NCI-H446 treated with DMSO at 0.1 percent for 48 hours (cell line): ENCODE measurements at regions not wholly inside any gene's neighbourhood (a gene's known extent, or its start where the extent isn't known, plus 50 kb on each side); places are given as distances from the start of the nearest gene placed in this dataset.

Source experiments
- DNase-seq: peaks from one replicate; lab custom pipeline; 2025; lab: John Stamatoyannopoulos, UW

DNA sequence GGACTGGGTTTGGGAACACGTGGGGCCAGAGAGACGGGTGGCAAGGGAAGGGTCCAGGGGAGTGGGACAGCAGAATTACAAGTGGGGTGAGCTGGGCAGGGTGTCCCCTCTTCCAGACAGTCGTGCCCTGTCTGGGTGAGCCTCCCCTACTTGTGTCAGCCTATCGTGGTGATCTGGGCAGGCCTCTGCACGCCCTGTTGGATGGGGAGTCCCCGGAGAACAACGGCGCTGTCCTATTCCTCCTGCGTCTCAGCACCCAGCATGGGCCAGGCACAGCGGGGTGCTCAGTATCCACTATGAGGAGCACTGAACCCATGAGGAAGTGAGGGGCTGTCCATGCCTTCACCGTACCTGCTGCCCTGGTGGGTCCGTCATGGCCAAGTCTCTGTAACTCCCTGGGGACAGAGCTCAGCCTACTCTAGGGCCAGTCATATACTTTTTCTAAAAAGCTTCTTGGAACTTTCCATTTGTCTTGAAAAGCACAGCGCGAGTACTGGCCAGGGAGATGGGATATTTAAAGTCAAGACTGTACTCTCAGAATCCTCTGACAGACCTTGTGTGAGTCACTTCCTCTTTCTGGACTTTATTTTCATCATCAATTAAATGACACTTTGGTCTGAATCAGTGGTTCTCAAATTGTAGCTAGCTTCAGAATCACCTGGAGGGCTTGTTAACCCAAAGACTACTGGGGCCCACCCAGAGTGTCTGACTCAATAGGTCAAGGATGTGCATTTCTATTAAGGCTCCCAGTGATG is 81.7 kb upstream of the NECTIN1 start:
- DNase-seq: no peak

DNA sequence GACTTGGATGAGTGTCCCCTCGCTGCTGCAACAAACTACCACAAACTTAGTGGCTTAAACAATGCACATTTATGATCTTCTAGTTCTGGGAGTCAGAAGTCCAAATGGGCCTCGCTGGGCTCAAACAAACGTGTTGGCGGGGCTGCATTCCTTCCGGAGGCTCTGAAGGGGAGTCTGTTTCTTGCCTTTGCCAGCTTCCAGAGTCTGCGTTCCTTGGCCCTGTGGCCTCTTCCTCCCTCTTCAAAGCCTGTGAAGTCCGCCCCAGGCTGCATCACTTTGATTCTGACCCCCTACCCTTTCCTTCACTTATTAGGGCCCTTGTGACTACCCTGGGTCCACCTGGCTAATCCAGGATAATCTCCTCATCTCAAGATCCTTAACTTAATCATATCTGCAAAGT is 80.3 kb upstream of the NECTIN1 start:
- no peak for DNase-seq

DNA sequence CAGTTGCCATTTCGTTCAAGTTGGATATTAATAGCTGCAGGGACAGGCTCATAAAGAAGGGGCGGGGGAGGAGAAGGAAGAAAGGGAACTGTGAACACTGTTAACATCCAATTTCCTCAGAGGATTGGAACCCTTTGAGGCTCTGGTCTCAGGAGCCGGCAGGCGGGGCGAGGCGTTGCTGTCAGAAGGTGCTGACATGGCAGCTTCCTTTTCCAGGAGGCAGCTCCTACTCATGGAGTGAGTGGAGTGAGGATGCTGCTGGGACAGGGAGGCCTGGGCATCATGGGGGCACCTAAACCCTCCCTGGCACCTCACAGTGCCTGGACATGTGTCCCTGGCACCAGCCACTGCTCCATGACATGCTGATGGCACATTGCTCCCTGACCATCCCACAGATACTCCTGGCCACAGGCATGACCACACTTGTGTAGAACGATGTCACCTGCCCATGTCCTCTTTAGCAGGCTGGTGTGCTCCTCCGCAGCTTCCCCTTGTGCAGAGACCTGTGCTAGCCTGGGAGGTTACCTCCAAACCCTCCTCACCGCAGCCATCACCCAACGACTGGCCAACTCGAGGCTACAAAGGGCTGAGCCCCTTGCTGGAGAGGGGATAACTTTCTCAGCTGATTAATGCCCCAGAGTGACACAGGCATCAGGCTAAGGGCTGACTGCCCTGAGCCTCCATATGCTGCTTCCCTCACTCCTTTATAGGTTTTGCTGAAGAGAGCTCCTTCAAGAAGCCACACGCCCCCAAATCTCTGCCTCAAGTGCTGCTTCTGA is 79.6 kb upstream of the NECTIN1 start:
- DNase-seq: no peak

DNA sequence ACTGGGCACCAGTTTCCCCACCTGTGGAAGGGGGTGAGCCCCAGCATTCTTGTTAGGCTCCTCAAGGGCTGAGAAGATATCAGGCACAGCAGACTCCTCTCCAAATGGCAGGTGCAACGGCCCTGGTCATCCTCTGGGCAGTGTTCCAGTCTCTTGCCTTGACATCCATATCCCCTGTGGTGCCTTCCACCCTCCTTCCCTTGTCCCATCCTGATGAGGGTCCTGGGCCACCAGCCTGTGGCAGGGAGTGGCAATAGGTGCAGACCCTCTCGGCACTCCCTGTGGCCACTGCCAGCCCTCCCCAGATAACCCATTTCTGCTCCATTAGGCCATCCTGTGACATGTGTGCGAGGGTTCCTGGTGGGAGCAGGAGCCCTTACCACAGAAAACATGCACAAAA is 78.8 kb upstream of the NECTIN1 start:
- no peak for DNase-seq

DNA sequence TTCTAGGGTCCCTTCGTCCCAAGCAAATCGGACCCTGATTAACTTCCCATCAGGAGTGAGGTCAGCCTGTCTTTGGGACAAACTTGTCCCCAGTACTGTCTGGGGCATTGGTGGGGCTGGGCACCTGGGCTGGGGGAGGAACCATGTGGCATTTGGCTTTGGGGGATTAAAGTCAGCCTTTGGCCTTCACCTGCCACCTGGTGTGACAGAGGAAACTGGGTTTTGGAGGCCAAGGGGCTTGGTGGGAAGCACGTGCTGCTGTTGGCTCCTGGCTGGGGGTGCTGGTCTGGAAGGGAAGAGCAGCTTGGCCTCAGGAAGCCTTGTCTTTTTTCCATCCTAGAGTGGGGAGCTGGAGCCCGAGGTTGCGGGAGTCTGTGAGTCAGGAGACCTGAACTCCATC is 78.4 kb upstream of the NECTIN1 start:
- no peak for DNase-seq

DNA sequence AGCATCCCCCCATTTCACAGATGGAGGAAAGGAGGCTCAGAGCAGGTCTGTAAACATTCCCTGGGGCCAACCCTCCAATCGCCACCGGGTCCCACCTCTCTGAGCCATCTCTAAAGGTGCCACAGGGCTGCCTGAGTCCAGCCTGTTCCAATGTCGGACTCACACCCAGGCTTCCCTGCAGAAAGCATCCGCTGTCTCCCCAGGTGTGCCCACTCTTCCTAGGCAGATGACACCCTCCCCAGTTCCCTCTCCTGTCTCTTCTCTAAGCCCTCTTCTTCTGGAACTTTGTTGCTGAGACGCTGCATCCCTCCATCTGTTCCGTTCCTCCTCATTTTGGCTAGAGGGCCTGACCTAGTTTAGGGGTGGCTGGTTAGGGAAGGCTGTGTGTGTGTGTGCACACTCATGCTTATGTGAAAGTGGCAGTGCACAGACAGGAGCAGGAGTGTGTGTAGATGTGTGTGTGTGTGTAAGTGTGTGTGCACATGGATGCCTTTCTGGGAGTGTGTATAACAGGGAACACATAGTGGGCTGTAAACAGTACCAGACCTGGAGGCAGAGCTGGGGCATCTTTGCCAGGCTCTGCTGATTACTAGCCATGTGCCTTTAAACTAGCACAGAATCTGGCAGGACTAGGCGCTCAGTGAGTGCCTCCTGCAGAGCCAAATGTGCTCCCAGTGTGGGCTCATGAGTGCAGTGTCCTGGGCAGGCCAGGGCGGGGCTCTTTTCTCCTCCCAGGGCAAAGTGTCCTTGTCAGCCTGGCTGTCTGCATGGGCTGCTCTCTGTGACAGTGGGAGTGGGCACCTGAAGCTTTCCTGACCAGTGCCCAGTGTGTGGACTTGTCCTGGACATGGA is 77.3 kb upstream of the NECTIN1 start:
- no peak for DNase-seq

DNA sequence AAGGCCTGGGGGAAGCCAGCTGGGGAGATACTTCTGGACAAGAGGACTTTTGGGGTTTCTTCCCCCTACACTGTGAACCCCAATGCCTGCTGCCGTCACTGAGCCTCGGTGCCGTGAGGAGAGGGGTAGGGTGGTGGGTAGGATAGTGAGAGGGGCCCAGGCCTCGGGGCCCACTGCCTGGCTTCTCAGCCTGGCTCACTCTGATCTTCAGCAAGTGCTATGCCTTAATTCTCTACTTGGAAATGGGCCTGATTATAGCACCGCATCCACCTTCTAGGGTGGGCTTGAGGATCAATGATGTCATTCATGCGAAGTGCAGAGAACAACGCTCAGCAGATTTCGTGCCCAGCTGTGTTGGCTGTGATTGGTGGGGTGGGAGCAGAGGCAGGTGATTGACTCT is 76.7 kb upstream of the NECTIN1 start:
- DNase-seq: no peak

DNA sequence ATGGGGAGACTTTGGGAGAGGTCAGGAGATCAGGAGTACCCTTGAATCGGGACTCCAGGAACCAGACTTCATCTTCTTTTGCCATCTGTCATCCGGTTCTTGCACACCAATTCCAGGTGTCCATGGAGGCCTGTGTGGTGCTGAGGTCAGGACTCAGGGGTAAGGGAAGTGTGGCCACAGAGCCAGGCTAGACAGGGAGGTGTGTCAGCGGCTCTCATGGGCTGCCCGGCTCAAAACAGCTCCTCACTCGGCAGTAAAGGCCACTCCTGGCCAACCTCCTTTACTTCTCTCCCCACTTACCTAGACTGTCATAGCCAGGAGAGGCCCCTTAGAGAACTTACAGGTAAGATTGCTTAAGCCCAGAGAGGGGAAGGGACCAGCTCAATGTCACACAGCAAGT is 75.7 kb upstream of the NECTIN1 start:
- no peak for DNase-seq

DNA sequence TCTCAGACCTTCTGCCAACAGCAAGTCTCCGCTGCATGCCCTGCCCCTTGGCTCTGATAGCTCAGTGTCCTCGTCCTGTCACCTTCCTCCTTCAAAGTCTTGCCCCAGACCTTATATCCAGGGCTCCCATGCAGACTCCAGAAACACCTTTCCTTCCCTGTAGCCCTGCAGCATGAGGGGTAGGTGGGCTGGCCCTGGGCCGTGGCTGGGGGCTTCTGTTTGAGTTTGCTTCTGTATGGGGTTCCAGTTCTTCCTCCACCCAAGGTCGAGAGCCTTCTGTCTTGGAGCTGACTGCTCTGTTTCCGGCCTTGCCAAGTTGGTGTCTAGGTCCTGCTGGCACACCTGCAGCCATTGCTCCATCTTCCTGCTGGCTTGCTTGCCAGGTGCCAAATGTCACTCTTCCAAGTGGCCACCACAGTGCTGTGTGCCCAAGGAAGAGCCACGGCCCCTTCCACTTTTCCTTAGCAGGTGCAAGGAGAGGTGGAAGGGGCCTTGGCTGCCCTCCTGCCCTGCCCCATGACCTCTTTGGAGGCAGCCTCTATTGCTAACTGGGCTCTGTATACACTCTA is 74.8 kb upstream of the NECTIN1 start:
- DNase-seq: no peak

DNA sequence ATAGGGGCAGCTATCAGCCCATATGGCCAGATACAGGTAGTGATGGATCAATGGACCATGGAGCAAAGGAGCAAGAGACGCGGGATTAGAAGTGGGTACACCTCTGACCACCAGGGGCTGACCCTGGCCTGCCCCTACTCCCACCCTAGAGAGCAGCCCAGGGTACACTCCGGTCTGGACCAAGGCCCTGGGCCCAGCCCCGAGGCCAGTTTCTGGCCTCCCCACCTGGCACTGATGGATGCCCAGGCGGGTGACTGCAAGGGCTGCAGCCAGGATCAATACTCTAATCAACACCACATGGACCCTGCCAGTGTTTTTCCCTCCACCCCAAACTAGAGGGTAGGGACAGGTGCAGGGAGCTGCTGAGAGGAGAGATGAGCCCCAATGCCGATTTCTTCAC is 74.1 kb upstream of the NECTIN1 start:
- DNase-seq: no peak

DNA sequence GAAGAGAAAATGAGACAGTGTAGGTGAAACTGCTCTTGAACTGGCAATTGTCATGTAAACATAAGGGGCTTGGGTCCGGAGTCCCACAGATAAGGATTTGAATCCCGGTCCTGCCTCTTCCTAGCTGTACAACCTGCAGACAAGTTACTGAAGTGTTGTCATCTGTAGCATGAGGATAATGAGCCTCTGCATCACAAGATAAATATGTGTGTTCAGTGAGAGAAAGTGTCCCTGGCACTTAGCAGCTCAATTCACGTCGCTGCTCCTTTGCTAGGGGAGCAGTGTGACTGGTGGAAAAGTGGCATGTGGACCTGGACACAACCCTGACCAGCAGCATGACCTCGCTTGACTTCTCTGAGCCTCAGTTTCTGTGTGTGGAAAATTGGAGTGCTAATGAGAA is 73.7 kb upstream of the NECTIN1 start:
- DNase-seq: no peak

DNA sequence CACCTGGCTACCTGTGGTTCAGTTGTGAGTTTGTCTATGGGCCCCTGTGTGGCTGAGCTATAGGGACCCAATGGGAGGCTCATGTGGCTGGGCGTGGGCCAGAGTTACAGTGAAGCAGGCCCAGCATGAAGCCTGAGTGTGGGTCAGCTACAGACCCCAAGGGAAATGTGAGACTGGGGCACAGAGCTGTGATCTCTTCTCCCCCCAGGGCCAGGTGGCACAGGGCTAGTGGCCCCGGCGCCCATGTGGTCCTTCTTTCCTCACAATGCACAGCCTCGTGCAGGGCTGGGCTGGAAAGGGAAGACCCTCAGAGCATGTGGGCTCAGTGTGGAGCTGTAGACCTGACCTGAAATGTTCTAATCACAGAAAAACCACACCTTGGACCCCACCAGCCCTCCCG is 71.6 kb upstream of the NECTIN1 start:
- DNase-seq: no peak

DNA sequence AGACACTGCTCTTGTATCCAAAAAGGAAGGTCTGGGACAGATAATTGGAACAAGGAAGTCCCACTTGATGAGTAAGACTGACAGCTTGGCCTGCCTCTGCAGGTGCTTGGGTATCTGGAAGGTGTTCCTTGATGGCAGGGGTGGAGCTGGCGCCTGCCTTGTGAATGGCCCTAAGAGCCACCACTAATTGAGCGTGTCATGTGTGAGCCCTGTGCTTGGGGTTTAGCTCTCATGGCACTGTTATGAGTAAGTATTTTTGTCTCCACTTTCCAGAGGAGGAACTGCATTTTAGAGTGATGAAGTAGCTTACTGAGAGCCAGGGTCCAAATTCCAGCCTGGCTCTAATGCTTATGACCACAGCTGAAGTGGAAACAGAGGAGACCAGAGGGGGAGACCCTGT is 71.2 kb upstream of the NECTIN1 start:
- no peak for DNase-seq

DNA sequence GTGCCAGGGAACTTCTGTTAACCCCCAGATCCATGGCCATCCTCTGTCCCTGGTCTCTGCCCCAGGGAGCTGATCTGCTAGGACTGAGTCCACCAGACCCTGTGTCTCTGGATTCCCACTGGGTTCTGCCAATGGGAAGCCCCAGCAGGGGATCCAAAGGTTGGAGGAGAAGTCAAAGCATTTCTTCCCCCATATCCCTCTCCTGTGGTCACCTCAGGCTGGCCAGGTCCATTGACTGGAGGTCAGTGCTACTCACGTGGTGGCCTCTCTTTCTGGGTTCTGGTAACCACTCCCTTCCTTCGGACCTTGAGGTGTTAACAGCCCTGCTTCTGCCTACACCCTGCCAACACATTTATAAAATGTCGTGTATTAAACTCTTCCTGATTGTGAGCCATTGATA is 69.7 kb upstream of the NECTIN1 start:
- no peak for DNase-seq

DNA sequence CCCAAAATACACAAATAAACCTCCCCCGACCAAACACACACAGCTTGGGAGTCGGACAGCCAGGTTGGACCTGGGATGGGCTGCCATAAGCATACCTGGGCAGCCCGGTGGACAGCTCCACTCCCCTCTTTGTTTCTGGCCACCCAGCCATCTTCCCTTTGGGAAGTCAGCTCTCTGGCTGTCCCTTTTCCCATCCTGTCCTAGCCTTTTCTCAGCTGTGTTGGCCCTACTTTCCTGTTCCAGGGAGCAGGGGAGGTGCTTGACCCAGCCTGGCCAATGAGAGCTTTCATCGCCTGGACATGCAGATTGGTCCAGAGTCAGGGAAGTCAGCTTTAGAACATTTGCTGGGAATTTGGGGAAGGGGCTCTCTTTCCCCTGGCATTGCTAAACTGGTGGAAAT is 68.7 kb upstream of the NECTIN1 start:
- DNase-seq: no peak

DNA sequence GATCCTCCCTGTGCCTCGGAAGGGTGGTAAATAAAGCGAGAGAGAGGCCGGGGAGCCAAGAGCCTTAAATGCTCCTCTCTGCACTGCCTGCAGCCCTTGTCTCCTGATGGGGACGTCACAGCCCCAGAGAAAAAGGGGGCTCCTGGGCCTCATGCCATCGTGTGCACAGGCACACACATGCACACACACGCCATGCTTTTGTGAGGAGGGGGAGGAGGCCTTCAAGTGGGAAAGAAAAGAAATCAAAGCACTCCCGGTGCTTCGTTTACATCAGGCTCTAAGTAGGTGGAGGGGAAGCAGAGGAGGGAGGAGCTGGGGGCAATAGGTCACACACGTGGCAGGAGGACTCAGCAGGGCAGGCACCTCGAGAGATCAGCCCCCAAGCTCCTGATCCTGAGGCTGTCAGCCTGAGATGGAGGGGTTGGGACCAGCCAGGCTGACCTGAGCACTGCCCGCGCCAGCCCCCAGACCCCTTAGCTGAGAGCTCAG is 68.2 kb upstream of the NECTIN1 start:
- no peak for DNase-seq

DNA sequence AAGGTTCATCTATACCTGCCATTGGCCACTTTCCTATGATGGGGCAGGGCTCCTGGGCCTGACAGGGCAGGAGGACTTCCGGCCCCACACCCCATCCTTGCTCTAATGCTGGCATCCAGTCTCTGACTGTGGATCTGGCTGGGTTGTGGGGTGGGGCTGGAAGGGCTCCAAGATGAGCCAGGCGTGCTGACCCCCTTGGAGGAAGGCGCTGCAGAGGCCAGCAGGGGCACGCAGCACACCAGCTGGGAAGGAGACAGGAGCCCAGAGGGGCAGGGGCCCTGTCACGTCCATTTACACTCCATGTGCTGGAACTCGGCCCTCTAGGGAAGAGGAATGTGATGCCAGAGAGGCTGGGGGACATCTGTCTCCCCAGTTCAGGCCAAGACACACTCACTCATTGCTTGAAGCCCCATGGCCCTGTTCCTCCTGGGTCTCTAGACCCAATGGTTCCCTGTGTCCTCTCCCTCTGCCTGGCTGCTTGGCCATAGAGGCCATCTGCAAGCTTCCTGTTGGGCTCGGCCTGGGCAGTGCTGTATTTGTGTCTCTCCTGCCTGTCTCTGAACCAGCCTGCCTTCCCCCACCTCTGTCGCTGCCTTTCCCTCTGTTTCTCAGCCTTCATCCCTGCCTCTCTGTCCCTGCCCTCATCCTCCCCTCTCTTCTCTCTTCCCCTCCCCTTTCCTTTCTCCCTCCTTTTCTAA is 67.5 kb upstream of the NECTIN1 start:
- DNase-seq: no peak

DNA sequence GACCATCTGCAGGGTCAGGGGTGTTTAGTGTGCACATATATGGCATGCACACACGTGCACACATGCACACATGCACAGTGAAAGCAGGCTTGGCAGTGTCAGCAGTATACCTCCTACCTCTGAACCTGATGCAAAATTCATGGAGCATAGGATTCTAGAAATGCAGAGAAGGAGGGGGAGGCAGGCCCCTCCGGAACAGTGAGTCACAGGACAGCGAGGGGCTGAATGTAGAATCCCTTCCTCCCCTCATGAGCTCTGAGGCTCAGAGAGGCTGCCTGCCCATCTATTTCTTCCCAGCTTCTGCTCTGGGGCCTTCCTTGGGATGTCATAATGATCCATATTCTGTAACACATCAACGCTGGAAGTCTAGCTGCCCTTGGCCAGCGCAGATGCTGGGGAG is 66.7 kb upstream of the NECTIN1 start:
- no peak for DNase-seq

DNA sequence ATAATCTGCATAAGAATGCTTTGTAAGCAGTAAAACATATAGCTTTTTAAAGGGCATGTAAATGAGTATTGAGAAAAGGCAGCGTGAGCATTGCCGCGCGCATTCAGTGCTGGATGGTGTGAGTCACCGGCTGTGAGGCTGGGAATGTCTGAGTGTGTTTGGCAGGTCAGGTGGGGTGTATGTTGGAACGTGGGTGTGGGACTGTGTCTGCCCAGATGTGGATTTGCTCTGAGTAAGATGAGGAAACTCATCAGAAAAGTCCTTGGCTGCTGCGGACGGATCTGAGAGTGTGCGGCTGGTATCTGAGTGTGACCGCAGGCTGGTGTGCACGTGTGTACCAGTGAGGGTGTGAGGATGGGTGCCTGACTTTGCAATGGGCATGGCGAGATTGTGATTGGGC is 66.2 kb upstream of the NECTIN1 start:
- DNase-seq: no peak

DNA sequence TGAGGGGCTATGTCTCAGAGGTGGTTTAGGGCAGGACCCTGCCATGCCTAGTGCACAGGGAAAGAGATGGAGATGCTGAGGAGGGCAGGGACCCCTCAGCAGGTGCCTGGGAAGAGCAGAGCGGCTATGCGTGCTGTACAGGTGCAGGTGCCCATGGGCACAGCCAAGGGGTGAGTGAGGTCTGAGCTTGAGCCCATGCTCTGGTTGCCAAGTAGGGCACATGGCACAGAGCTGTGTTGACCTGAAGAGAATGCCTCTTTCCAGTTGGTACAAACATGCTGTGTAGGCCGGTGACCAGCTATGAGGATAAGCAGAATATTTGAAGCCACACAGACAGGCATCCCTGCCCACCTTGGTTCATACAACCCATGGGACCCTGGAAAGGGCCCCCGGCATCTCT is 65.8 kb upstream of the NECTIN1 start:
- DNase-seq: no peak

DNA sequence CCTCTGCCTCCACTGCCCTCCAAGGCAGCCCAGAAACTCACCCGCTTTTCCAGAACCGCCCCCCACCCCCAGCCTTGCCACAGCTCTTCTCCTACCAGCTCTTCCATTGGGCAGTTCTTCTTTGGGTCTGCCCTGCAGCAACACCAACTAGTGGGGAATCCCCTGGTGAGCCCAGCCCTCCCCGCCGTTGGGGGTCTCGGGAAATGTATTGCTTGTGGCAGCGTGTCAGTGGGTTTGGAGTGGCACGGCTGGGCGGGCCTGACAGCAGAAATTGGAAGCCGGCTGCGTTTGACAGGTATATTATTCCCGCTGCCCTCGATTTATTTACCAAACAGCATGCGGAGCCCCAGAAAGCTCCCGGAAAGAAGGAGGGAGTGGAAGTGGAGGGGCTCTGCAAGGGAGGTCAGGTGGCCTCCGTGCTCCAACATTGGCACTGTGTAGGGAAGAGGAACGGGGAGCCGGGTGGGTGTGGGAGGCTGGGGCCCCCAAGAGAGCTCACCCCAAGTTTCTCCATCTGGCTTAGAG is 65.2 kb upstream of the NECTIN1 start:
- DNase-seq: no peak
